Panc1 (cell line): ENCODE measurements at regions not wholly inside any gene's neighbourhood (a gene's known extent, or its start where the extent isn't known, plus 50 kb on each side); places are given as distances from the start of the nearest gene placed in this dataset.

Source experiments
- POLR2AphosphoS5 ChIP-seq: IDR thresholded peaks from 2 replicates; pipeline ENCODE4 v1.6.1; 2012; ENCODE audit warnings: mild to moderate bottlenecking, low read depth, low read length, moderate library complexity
- SIN3A ChIP-seq: IDR thresholded peaks from 2 replicates; pipeline ENCODE4 v1.6.1; 2012; ENCODE audit warnings: low read depth, mild to moderate bottlenecking, low read length, moderate library complexity, borderline replicate concordance; ENCODE audit not compliant: insufficient read depth
- TCF7L2 ChIP-seq: IDR thresholded peaks from 2 replicates; pipeline ENCODE4 v1.6.1; 2011; ENCODE audit warnings: mild to moderate bottlenecking, low read depth, low read length, inconsistent platforms
- TF ChIP-seq, protein P1 (sequence below): fragments of 450-650 bp; IDR thresholded peaks from 2 replicates; pipeline ENCODE4 v1.5.1; 2017; ENCODE audit warnings: mild to moderate bottlenecking
- TF ChIP-seq, protein P2 (sequence below), 2 experiments: IDR thresholded peaks; 2 replicates each; pipeline ENCODE4 v1.6.1; 2011 to 2012; ENCODE audit warnings: low read depth in 2 of 2, control low read depth in 1 of 2, low read length in 1 of 2, mild to moderate bottlenecking in 1 of 2, moderate library complexity in 1 of 2; ENCODE audit not compliant: insufficient read depth in 1 of 2

DNA sequence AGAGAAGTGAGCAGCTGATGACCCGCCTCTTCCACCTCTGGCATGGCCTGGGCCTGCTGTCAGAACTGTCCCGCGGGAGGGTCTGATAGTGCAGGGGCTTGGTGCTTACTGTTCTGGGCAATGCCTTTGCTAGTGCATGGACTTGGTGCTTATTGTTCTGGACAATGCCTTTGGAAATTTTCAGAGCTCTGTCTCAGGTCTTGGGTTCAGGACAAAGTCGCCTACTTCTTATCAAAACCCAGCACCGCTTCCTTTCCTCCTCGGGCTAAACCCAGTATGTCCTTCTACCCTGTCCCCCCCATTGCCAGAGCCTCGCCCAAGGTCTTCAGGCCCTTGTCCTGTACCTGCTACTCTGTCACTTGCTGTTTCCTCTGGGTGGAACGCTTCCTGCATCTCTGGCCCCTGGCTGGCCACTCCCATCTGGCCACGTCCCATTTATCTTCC, 149.6 kb downstream of the ACKR3 start:
- TF ChIP-seq, protein P1, sequence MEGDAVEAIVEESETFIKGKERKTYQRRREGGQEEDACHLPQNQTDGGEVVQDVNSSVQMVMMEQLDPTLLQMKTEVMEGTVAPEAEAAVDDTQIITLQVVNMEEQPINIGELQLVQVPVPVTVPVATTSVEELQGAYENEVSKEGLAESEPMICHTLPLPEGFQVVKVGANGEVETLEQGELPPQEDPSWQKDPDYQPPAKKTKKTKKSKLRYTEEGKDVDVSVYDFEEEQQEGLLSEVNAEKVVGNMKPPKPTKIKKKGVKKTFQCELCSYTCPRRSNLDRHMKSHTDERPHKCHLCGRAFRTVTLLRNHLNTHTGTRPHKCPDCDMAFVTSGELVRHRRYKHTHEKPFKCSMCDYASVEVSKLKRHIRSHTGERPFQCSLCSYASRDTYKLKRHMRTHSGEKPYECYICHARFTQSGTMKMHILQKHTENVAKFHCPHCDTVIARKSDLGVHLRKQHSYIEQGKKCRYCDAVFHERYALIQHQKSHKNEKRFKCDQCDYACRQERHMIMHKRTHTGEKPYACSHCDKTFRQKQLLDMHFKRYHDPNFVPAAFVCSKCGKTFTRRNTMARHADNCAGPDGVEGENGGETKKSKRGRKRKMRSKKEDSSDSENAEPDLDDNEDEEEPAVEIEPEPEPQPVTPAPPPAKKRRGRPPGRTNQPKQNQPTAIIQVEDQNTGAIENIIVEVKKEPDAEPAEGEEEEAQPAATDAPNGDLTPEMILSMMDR: no peak
- TF ChIP-seq TCF7L2 (no peak), POLR2AphosphoS5 (no peak), SIN3A (no peak)
- TF ChIP-seq, protein P2, sequence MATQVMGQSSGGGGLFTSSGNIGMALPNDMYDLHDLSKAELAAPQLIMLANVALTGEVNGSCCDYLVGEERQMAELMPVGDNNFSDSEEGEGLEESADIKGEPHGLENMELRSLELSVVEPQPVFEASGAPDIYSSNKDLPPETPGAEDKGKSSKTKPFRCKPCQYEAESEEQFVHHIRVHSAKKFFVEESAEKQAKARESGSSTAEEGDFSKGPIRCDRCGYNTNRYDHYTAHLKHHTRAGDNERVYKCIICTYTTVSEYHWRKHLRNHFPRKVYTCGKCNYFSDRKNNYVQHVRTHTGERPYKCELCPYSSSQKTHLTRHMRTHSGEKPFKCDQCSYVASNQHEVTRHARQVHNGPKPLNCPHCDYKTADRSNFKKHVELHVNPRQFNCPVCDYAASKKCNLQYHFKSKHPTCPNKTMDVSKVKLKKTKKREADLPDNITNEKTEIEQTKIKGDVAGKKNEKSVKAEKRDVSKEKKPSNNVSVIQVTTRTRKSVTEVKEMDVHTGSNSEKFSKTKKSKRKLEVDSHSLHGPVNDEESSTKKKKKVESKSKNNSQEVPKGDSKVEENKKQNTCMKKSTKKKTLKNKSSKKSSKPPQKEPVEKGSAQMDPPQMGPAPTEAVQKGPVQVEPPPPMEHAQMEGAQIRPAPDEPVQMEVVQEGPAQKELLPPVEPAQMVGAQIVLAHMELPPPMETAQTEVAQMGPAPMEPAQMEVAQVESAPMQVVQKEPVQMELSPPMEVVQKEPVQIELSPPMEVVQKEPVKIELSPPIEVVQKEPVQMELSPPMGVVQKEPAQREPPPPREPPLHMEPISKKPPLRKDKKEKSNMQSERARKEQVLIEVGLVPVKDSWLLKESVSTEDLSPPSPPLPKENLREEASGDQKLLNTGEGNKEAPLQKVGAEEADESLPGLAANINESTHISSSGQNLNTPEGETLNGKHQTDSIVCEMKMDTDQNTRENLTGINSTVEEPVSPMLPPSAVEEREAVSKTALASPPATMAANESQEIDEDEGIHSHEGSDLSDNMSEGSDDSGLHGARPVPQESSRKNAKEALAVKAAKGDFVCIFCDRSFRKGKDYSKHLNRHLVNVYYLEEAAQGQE (IDR thresholded peaks at IDR 0.05; ENCODE audit: insufficient read depth in 1 of 2, low read depth in 2 of 2, low read length in 1 of 2): no peak
